ENCODE measurements at regions not wholly inside any gene's neighbourhood (a gene's known extent, or its start where the extent isn't known, plus 50 kb on each side); places are given as distances from the start of the nearest gene placed in this dataset.

DNA sequence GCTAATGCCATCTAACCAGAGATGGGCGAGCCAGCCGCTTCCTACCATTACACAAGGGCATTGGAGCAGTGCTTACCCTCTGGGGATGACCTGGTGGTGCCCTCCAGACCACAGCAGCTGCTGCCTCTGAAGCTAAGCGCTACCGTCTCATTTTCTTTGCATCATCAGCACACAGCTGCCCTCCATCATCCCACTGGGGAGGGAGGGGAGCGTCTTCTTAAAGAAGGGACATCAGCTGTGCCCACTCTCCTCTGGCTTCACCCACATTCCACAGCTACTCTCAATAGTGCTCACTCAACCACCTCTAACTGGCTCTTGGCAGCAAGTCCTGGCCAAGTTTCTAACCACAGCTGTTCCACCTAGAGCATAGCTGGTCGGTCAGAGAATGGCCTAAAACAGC lies 503.4 kb downstream of the NFIB start:
- TF ChIP-seq, protein P1, sequence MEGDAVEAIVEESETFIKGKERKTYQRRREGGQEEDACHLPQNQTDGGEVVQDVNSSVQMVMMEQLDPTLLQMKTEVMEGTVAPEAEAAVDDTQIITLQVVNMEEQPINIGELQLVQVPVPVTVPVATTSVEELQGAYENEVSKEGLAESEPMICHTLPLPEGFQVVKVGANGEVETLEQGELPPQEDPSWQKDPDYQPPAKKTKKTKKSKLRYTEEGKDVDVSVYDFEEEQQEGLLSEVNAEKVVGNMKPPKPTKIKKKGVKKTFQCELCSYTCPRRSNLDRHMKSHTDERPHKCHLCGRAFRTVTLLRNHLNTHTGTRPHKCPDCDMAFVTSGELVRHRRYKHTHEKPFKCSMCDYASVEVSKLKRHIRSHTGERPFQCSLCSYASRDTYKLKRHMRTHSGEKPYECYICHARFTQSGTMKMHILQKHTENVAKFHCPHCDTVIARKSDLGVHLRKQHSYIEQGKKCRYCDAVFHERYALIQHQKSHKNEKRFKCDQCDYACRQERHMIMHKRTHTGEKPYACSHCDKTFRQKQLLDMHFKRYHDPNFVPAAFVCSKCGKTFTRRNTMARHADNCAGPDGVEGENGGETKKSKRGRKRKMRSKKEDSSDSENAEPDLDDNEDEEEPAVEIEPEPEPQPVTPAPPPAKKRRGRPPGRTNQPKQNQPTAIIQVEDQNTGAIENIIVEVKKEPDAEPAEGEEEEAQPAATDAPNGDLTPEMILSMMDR (IDR thresholded peaks at IDR 0.05) = no peak
- no peak for TF ChIP-seq ZFX (IDR thresholded peaks at IDR 0.05; ENCODE audit: borderline replicate concordance)
